ENCODE measurements at regions not wholly inside any gene's neighbourhood (a gene's known extent, or its start where the extent isn't known, plus 50 kb on each side); places are given as distances from the start of the nearest gene placed in this dataset.

DNA sequence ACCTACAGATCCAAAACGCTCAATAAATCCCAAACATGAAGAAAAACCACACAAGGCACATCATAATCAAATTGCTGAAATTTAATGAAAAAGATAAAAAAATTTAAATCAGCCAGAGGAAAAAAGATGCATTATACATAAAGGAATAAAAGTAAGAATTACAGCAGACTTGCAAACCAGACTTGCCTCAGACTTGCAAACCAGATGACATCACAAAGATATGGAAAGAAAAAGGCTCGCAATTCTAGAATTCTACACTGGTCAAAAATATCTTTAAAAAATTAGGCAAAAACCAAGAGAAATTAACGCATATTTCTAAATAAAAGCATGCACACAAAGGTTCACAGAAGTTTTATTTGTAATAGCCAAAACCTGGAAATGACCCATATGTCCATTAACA lies 188.0 kb upstream of the NAMPT start:
- TF ChIP-seq CTCF (tag by site-specific recombination; IDR thresholded peaks at IDR 0.05) (no peak), SP2 (tag by site-specific recombination; IDR thresholded peaks at IDR 0.05) (no peak)
